HepG2 (cell line): ENCODE measurements at regions not wholly inside any gene's neighbourhood (a gene's known extent, or its start where the extent isn't known, plus 50 kb on each side); places are given as distances from the start of the nearest gene placed in this dataset.

Experiments
- AGO1 ChIP-seq: fragments of 200-400 bp; formaldehyde crosslinking; IDR thresholded peaks from 2 replicates; pipeline ENCODE4 v1.6.1; 2017; ENCODE audit warnings: mild to moderate bottlenecking, low read depth, low read length, moderate library complexity; ENCODE audit not compliant: poor library complexity, severe bottlenecking
- ELF1 ChIP-seq: sonication (generic); formaldehyde crosslinking; IDR thresholded peaks from 2 replicates; pipeline ENCODE4 v1.4.0; 2020; ENCODE audit warnings: missing genetic modification reagents
- HOXA9 ChIP-seq: sonication (generic); formaldehyde crosslinking; IDR thresholded peaks from 2 replicates; pipeline ENCODE4 v1.8.1; 2022; ENCODE audit warnings: missing genetic modification reagents, mild to moderate bottlenecking, moderate library complexity, borderline replicate concordance
- LCORL ChIP-seq, 2 experiments: fragments of 450-650 bp in 1 of 2; sonication (generic) in 1 of 2; formaldehyde crosslinking in 1 of 2; IDR thresholded peaks; 2 replicates each; pipeline versions ENCODE4 v1.5.0 to v1.6.1; 2017 to 2020; ENCODE audit warnings: antibody characterized with exemption in 1 of 2, missing genetic modification reagents in 1 of 2
- MXD4 ChIP-seq: IDR thresholded peaks from 2 replicates; pipeline ENCODE4 v1.6.1; 2016; ENCODE audit warnings: mild to moderate bottlenecking, missing biosample characterization, missing genetic modification reagents
- MZF1 ChIP-seq: sonication (generic); formaldehyde crosslinking; IDR thresholded peaks from 2 replicates; pipeline ENCODE4 v1.8.1; 2023; ENCODE audit warnings: mild to moderate bottlenecking, missing genetic modification reagents, borderline replicate concordance
- TAF15 ChIP-seq: fragments of 200-400 bp; formaldehyde crosslinking; IDR thresholded peaks from one replicate; pipeline ENCODE4 v1.6.1; 2018; ENCODE audit warnings: mild to moderate bottlenecking, low read depth, low read length; ENCODE audit not compliant: poor library complexity, severe bottlenecking
- ZBTB2 ChIP-seq: sonication (generic); formaldehyde crosslinking; IDR thresholded peaks from 2 replicates; pipeline ENCODE4 v1.8.0; 2022; ENCODE audit warnings: low read depth, missing genetic modification reagents
- ZNF335 ChIP-seq: sonication (generic); formaldehyde crosslinking; IDR thresholded peaks from 2 replicates; pipeline ENCODE4 v1.4.0; 2020; ENCODE audit warnings: missing genetic modification reagents
- ZNF709 ChIP-seq: sonication (generic); formaldehyde crosslinking; IDR thresholded peaks from 2 replicates; pipeline ENCODE4 v1.5.0; 2020; ENCODE audit warnings: mild to moderate bottlenecking, missing genetic modification reagents
- ZNF788 ChIP-seq: sonication (generic); formaldehyde crosslinking; IDR thresholded peaks from 2 replicates; pipeline ENCODE4 v1.5.0; 2020; ENCODE audit warnings: mild to moderate bottlenecking, missing genetic modification reagents, borderline replicate concordance
- TF ChIP-seq, protein P1 (sequence below): sonication (generic); formaldehyde crosslinking; IDR thresholded peaks from 2 replicates; pipeline ENCODE4 v1.5.0; 2020; ENCODE audit warnings: mild to moderate bottlenecking, missing genetic modification reagents, borderline replicate concordance

DNA sequence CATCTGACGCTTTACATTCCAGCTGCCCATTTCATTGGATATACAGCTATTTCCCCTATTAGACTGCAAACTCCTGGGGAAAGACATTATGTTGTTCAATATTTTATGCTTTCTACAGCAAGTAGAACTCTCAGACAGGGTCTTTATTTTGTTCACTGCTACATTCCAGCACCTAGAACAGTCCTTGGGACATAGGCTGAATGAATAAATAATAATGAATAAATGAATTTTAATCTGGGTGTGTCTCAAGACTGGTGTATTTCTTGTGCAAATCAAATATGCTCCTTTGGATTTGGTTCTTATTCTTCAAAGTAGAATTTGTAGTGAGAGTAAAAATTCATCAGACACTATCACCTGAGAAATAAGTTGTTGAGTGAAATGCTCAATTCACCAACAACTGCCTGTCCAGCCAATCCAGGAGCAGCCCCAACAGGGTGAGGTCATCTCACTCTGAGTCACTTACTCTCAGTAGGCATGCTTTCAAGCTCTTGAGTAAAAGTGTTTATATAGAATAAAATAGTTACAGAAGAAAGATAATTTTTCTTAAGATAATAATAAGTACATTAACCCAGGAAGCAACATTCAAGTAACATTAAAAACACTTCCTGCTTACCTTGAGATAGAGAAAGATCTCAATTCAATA is 287.5 kb upstream of the NPVF start (continued):
- TF ChIP-seq LCORL (IDR thresholded peaks at IDR 0.05) = no peak
- no peak for TF ChIP-seq LCORL (CRISPR knock-in tag; IDR thresholded peaks at IDR 0.05)
- TF ChIP-seq TAF15 = no peak
- TF ChIP-seq AGO1 = no peak
- no peak for TF ChIP-seq MZF1
- no peak for TF ChIP-seq MXD4
- no peak for TF ChIP-seq HOXA9 (CRISPR knock-in tag)
- TF ChIP-seq ZNF788 (CRISPR knock-in tag) = no peak
- no peak for TF ChIP-seq ZNF335 (CRISPR knock-in tag)
- TF ChIP-seq ELF1 (CRISPR knock-in tag) = no peak
- TF ChIP-seq ZBTB2 = no peak
- TF ChIP-seq, protein P1, sequence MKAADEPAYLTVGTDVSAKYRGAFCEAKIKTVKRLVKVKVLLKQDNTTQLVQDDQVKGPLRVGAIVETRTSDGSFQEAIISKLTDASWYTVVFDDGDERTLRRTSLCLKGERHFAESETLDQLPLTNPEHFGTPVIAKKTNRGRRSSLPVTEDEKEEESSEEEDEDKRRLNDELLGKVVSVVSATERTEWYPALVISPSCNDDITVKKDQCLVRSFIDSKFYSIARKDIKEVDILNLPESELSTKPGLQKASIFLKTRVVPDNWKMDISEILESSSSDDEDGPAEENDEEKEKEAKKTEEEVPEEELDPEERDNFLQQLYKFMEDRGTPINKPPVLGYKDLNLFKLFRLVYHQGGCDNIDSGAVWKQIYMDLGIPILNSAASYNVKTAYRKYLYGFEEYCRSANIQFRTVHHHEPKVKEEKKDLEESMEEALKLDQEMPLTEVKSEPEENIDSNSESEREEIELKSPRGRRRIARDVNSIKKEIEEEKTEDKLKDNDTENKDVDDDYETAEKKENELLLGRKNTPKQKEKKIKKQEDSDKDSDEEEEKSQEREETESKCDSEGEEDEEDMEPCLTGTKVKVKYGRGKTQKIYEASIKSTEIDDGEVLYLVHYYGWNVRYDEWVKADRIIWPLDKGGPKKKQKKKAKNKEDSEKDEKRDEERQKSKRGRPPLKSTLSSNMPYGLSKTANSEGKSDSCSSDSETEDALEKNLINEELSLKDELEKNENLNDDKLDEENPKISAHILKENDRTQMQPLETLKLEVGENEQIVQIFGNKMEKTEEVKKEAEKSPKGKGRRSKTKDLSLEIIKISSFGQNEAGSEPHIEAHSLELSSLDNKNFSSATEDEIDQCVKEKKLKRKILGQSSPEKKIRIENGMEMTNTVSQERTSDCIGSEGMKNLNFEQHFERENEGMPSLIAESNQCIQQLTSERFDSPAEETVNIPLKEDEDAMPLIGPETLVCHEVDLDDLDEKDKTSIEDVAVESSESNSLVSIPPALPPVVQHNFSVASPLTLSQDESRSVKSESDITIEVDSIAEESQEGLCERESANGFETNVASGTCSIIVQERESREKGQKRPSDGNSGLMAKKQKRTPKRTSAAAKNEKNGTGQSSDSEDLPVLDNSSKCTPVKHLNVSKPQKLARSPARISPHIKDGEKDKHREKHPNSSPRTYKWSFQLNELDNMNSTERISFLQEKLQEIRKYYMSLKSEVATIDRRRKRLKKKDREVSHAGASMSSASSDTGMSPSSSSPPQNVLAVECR (CRISPR knock-in tag) = no peak
- no peak for TF ChIP-seq ZNF709
